ENCODE measurements at regions not wholly inside any gene's neighbourhood (a gene's known extent, or its start where the extent isn't known, plus 50 kb on each side); places are given as distances from the start of the nearest gene placed in this dataset.
A peak's percentile ranks its signal among the peaks of the same experiment; 100 is the strongest.

DNA sequence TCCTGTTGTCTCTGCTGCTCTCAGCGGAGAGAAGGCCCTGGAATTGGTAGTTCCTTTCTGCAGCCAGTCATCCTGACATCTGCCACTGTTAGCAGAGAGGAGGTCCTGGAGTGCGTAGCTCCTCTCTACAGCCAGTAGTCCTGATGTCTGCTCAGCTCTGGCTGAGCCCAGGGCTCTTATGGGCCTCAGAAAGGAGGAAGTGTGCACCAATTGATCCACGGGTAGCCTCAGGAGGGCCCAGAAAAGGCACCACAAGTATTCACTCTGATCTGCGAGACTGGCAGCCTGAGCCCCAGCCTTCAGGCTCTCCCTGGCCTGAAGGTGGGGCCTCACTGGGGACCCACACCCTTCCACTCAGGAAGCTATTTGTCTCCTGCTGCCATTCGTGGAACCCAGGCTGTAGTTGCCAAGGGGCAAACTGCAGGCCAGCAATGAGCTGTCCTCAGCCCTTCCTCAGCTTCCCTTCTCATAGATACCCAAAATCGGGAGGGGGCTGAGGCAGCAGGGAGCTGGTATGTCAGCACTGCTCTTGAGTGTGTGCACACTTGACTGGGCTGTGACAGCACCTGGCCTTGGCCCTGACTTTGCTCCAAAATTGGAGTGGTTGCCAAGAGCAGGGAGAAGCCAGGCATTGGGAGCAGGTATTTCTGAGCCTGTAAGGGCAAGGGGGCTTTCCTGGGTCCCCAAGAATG is 1049.5 kb upstream of the ACO1 start:
- Histone ChIP-seq H3K36me3 (no peaks in the 10 kb centered on the region), H3K4me1 (no peaks in the 10 kb centered on the region), H3K27ac (no peak overlapping the region), H3K9ac (ENCODE audit: low read depth in 2 of 2, low read length in 2 of 2) (no peak overlapping the region), H3K27me3 (no peaks in the 10 kb centered on the region), H3K9me3 (no peaks in the 10 kb centered on the region), H3K4me3 (no peak overlapping the region)
- DNase-seq: no peak
- intact Hi-C loops (cut with DNase I): no loop called here
- TF ChIP-seq CTCF (IDR thresholded peaks at IDR 0.05): no peak

GRCh38 chr9:31335529-31336234 is 1048.8 kb upstream of the ACO1 start:
- no peak overlapping the region for H3K27ac ChIP-seq
- no peak overlapping the region for H3K9ac ChIP-seq (ENCODE audit: low read depth in 2 of 2, low read length in 2 of 2)
- no peak overlapping the region for H3K4me3 ChIP-seq
- intact Hi-C loops (cut with DNase I): no loop called here
- no peak for TF ChIP-seq CTCF (IDR thresholded peaks at IDR 0.05)
- H3K36me3 ChIP-seq: no peaks in the 10 kb centered on the region
- no peaks in the 10 kb centered on the region for H3K27me3 ChIP-seq
- H3K4me1 ChIP-seq: no peaks in the 10 kb centered on the region
- H3K9me3 ChIP-seq: no peaks in the 10 kb centered on the region
- DNase-seq: no peak

DNA sequence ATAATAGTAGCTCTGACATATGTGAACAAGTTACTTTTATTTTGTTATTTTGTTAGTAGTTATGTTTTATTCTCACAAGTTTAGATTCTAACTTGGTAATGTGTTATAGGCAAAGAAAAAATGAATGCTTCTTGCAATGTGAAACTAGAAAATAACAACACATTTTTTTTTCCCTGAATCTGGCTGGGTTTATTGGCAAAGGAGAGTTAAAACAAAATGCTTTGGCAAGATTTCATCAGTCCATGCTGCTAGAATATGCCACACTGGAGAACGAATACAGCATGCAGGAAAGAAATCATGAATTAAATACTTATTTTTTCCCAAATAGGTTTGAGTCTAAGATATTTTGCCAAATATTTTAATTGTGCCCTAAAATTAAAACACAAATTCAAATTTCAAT is 1048.1 kb upstream of the ACO1 start:
- Histone ChIP-seq H3K27me3 (no peaks in the 10 kb centered on the region), H3K9ac (ENCODE audit: low read depth in 2 of 2, low read length in 2 of 2) (no peak overlapping the region), H3K9me3 (no peaks in the 10 kb centered on the region), H3K4me3 (no peak overlapping the region), H3K36me3 (no peaks in the 10 kb centered on the region), H3K27ac (no peak overlapping the region), H3K4me1 (no peaks in the 10 kb centered on the region)
- DNase-seq: no peak
- TF ChIP-seq CTCF (IDR thresholded peaks at IDR 0.05): no peak
- intact Hi-C loops (cut with DNase I): no loop called here

DNA sequence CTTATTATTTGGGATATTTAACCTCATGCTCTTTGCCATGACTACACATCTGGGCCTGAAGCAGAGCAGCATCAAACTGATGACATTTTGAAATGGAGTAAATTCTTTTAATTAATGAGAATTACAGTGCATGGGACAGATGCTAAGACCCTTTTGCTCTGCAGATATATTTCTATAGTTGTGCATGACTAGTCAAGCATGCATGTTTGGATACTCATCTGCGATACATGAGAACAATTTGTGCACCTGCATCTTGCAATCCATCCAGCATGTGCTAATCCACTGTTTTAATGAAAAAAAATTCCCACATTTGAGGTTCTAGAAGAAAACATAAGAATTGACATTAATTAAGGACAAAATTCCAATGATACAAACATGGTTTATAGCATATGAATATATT is 1047.6 kb upstream of the ACO1 start:
- no peak overlapping the region for H3K4me3 ChIP-seq
- intact Hi-C loops (cut with DNase I): no loop called here
- DNase-seq: no peak
- no peaks in the 10 kb centered on the region for H3K4me1 ChIP-seq
- no peaks in the 10 kb centered on the region for H3K9me3 ChIP-seq
- no peaks in the 10 kb centered on the region for H3K36me3 ChIP-seq
- no peak overlapping the region for H3K9ac ChIP-seq (ENCODE audit: low read depth in 2 of 2, low read length in 2 of 2)
- H3K27ac ChIP-seq: no peak overlapping the region
- TF ChIP-seq CTCF (IDR thresholded peaks at IDR 0.05): no peak
- H3K27me3 ChIP-seq: no peaks in the 10 kb centered on the region

GRCh38 chr9:31347082-31347617 is 1037.3 kb upstream of the ACO1 start:
- H3K36me3 ChIP-seq: no peaks in the 10 kb centered on the region
- H3K9me3 ChIP-seq: no peaks in the 10 kb centered on the region
- DNase-seq: no peak
- TF ChIP-seq CTCF (IDR thresholded peaks at IDR 0.05): no peak
- no peaks in the 10 kb centered on the region for H3K4me1 ChIP-seq
- H3K27me3 ChIP-seq: no peaks in the 10 kb centered on the region
- H3K27ac ChIP-seq: peak overlapping the region; percentile 4
- no peak overlapping the region for H3K4me3 ChIP-seq
- no peak overlapping the region for H3K9ac ChIP-seq (ENCODE audit: low read depth in 2 of 2, low read length in 2 of 2)
- intact Hi-C loops (cut with DNase I): no loop called here
